ENCODE measurements at regions not wholly inside any gene's neighbourhood (a gene's known extent, or its start where the extent isn't known, plus 50 kb on each side); places are given as distances from the start of the nearest gene placed in this dataset.
A peak's percentile ranks its signal among the peaks of the same experiment; 100 is the strongest.

GRCh38 chr7:132041108-132041507, 484.7 kb upstream of the PODXL start:
- H3K27ac Mint-ChIP-seq: no peak overlapping the region
- no peak overlapping the region for H3K4me3 ChIP-seq

DNA sequence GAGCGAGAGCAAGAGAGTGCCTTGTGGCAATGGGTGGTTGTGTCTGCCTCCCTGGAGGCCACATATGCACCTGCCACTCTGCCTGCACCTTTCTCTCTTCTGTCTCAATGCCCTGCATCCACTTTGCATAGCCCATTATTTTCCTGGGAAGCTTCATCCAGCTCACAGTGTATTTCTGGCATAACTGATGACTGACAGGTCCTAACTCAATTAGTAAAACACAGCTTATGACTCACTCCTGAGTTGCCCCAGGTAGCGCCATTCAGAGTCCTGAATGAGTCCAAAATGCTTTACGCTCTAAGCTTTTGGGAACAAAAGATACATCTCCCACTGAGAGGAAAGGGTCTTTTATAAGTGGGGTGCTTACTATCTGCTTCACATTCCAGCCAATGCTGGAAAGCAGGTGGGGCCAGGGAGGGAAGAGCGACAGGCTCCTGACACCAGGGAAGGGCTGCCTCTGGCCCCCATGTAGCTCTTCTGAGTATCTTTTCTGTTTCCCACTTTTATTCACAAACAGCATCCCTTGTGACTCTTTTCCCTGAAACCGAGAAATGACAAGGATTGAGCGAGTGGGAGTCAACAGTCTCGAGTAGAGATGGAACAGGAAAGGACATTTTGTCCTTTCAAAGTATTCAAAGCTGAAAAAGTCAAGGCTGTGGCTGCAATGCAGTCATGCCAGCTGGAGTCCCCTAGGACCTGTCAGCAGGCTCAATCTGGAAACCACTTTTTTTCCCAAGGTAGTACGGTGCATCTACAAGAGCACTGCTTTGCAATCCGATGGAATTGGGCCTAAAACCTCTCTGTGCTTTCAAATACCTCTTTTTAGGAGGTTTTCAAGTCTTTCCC, 479.3 kb upstream of the PODXL start:
- peak overlapping the region; percentile 27 for H3K4me3 Mint-ChIP-seq

More at GRCh38 chr7:132041108-132041507, 484.7 kb upstream of the PODXL start:
- Mint-ChIP-seq H3K9me3 (peaks cover 6% of the 10 kb centered on the region), H3K4me1 (peaks cover 24% of the 10 kb centered on the region), H3K4me3 (no peak overlapping the region), H3K36me3 (no peaks in the 10 kb centered on the region), H3K27me3 (ENCODE audit: insufficient read depth, low read depth) (peaks cover 9% of the 10 kb centered on the region)
- Histone ChIP-seq H3K9ac (no peak overlapping the region), H3K27ac (no peak overlapping the region), H3K4me2 (no peak overlapping the region), H3K79me2 (ENCODE audit: low read depth) (no peaks in the 10 kb centered on the region), H3K27me3 (no peaks in the 10 kb centered on the region), H2AFZ (replicated peaks) (no peak overlapping the region), H3K9me3 (ENCODE audit: low read depth) (no peaks in the 10 kb centered on the region), H3K36me3 (no peaks in the 10 kb centered on the region), H4K20me1 (ENCODE audit: low read depth) (no peaks in the 10 kb centered on the region), H3F3A (ENCODE audit: low read depth) (peaks cover 12% of the 10 kb centered on the region), H3K4me1 (peaks cover 31% of the 10 kb centered on the region)
- no peak for DNase-seq (ENCODE audit: low spot score)
- TF ChIP-seq EZH2phosphoT487 (IDR thresholded peaks at IDR 0.05) (no peak), EZH2 (IDR thresholded peaks at IDR 0.05) (no peak), CTCF (IDR thresholded peaks at IDR 0.05) (no peak)

GRCh38 chr7:132034748-132035416, 478.5 kb upstream of the PODXL start:
- H2AFZ ChIP-seq (replicated peaks): no peak overlapping the region
- H3K4me2 ChIP-seq: peak overlapping the region; percentile 57
- H3K79me2 ChIP-seq (ENCODE audit: low read depth): no peaks in the 10 kb centered on the region
- no peaks in the 10 kb centered on the region for H3K36me3 Mint-ChIP-seq
- H3K9ac ChIP-seq: no peak overlapping the region
- H3K27me3 ChIP-seq: no peaks in the 10 kb centered on the region
- H3F3A ChIP-seq (ENCODE audit: low read depth): peaks cover 26% of the 10 kb centered on the region
- DNase-seq (ENCODE audit: low spot score): peak; percentile 6
- H3K4me1 ChIP-seq: peaks cover 46% of the 10 kb centered on the region
- H3K27me3 Mint-ChIP-seq (ENCODE audit: insufficient read depth, low read depth): peaks cover 16% of the 10 kb centered on the region
- peaks cover 36% of the 10 kb centered on the region for H3K4me1 Mint-ChIP-seq
- no peak overlapping the region for H3K4me3 Mint-ChIP-seq
- no peaks in the 10 kb centered on the region for H3K36me3 ChIP-seq
- no peaks in the 10 kb centered on the region for H3K9me3 ChIP-seq (ENCODE audit: low read depth)
- no peak overlapping the region for H3K4me3 ChIP-seq
- peak overlapping the region; percentile 72 for H3K27ac ChIP-seq
- H3K9me3 Mint-ChIP-seq: no peaks in the 10 kb centered on the region
- H3K27ac Mint-ChIP-seq: peak overlapping the region; percentile 64
- TF ChIP-seq EZH2 (IDR thresholded peaks at IDR 0.05) (no peak), EZH2phosphoT487 (IDR thresholded peaks at IDR 0.05) (no peak), CTCF (IDR thresholded peaks at IDR 0.05) (no peak)
- no peaks in the 10 kb centered on the region for H4K20me1 ChIP-seq (ENCODE audit: low read depth)

More for the DNA sequence above, 479.3 kb upstream of the PODXL start:
- Histone ChIP-seq H3K9ac (no peak overlapping the region), H3K36me3 (no peaks in the 10 kb centered on the region), H3K9me3 (ENCODE audit: low read depth) (no peaks in the 10 kb centered on the region), H3K4me3 (no peak overlapping the region), H3K4me2 (peak overlapping the region; percentile 57), H3K4me1 (peaks cover 50% of the 10 kb centered on the region), H2AFZ (replicated peaks) (no peak overlapping the region), H3K27ac (peak overlapping the region; percentile 72), H3K79me2 (ENCODE audit: low read depth) (no peaks in the 10 kb centered on the region), H3F3A (ENCODE audit: low read depth) (peaks cover 26% of the 10 kb centered on the region), H4K20me1 (ENCODE audit: low read depth) (no peaks in the 10 kb centered on the region), H3K27me3 (no peaks in the 10 kb centered on the region)
- Mint-ChIP-seq H3K36me3 (no peaks in the 10 kb centered on the region), H3K9me3 (no peaks in the 10 kb centered on the region), H3K27ac (peak overlapping the region; percentile 72), H3K4me1 (peaks cover 36% of the 10 kb centered on the region), H3K27me3 (ENCODE audit: insufficient read depth, low read depth) (peaks cover 15% of the 10 kb centered on the region)
- DNase-seq (ENCODE audit: low spot score): peak; percentile 81
- TF ChIP-seq EZH2 (IDR thresholded peaks at IDR 0.05) (no peak), EZH2phosphoT487 (IDR thresholded peaks at IDR 0.05) (no peak), CTCF (IDR thresholded peaks at IDR 0.05) (no peak)
